Gastrocnemius medialis (tissue), 4 donors: ENCODE measurements at regions not wholly inside any gene's neighbourhood (a gene's known extent, or its start where the extent isn't known, plus 50 kb on each side); places are given as distances from the start of the nearest gene placed in this dataset.

Experiments used
- ATAC-seq, 2 donors: fragments of 150-250 bp; one replicate each; pipeline ENCODE4 v1.9.1; 2016
- DNase-seq, 2 donors: peaks; one replicate each; pipeline ENCODE4 v3.0.0-alpha.2; 2019
- H3K27ac ChIP-seq, 4 donors: fragments of 200-600 bp; sonication (generic); 1 replicate in 1 of 4; 2 replicates in 3 of 4; pipeline ENCODE4 v1.5.1; 2016 to 2018; ENCODE audit warnings: mild to moderate bottlenecking in 2 of 4, moderate library complexity in 1 of 4
- H3K27me3 ChIP-seq, 3 donors: fragments of 200-600 bp; sonication (generic) in 2 of 3; 1 replicate in 1 of 3; 2 replicates in 2 of 3; pipeline versions ENCODE4 v1.5.1 to v1.6.0; 2016 to 2019; ENCODE audit warnings: mild to moderate bottlenecking in 1 of 3, moderate library complexity in 1 of 3
- H3K36me3 ChIP-seq, 2 donors: fragments of 200-600 bp; sonication (generic) in 1 of 2; one replicate each; pipeline ENCODE4 v1.5.1; 2017 to 2018
- H3K4me1 ChIP-seq, 2 donors: fragments of 200-600 bp; sonication (generic) in 1 of 2; one replicate each; pipeline ENCODE4 v1.5.1; 2016 to 2017; ENCODE audit warnings: mild to moderate bottlenecking in 2 of 2
- H3K4me3 ChIP-seq, 4 donors: fragments of 200-600 bp; sonication (generic) in 3 of 4; 1 replicate in 1 of 4; 2 replicates in 3 of 4; pipeline ENCODE4 v1.5.1; 2016 to 2019; ENCODE audit warnings: mild to moderate bottlenecking in 2 of 4
- H3K9me3 ChIP-seq, 3 donors: fragments of 200-600 bp; sonication (generic) in 2 of 3; 1 replicate in 1 of 3; 2 replicates in 2 of 3; pipeline ENCODE4 v1.5.1; 2016 to 2019
- POLR2A ChIP-seq, 2 donors: fragments of 450-650 bp; IDR thresholded peaks; one replicate each; pipeline ENCODE4 v1.6.1; 2017; ENCODE audit warnings: antibody characterized with exemption in 2 of 2, mild to moderate bottlenecking in 2 of 2, moderate library complexity in 2 of 2
- in situ Hi-C, 4 donors: fragments of 200-750 bp; cut with MboI; loops; one replicate each; pipeline versions ENCODE4 v1.15.0 to v1.8.0; 2017; ENCODE audit warnings: low sequenced_read_pairs in 4 of 4
- intact Hi-C: fragments of 100-400 bp; cut with DNase I; formaldehyde crosslinking; loops from one replicate; pipeline ENCODE4 v1.15.1; 2023; ENCODE audit warnings: low total_unique reads
- TF ChIP-seq, protein P1 (sequence below), 5 experiments: fragments of 450-650 bp in 3 of 5; fragments of 200-600 bp in 2 of 5; sonication (generic) in 2 of 5; IDR thresholded peaks in 4 of 5; conservative IDR thresholded peaks in 1 of 5; 1 replicate in 4 of 5; 2 replicates in 1 of 5; pipeline ENCODE4 v1.5.1; 2016 to 2019; ENCODE audit warnings: antibody characterized with exemption in 5 of 5, mild to moderate bottlenecking in 3 of 5, moderate library complexity in 3 of 5

DNA sequence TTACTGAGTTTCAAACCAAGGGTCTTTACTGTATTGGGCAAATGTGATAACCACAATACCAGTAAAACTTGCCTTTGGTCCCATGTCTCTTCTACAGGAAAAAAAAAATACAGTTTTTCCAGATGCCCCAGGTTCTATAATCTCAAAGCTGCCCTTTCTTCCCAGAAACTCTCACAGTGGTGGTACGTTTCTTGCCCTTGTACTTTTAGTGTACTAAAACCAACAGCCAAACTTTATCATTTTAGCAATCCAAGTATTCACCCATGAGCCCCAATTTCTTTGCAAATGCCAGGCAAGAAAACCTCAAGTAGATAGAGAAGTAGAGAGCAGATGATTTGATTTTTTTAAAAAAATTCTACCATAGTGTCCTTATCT lies 157.8 kb downstream of the OR2B2 start:
- TF ChIP-seq POLR2A (IDR thresholded peaks at IDR 0.05) = no peak
- TF ChIP-seq, protein P1, sequence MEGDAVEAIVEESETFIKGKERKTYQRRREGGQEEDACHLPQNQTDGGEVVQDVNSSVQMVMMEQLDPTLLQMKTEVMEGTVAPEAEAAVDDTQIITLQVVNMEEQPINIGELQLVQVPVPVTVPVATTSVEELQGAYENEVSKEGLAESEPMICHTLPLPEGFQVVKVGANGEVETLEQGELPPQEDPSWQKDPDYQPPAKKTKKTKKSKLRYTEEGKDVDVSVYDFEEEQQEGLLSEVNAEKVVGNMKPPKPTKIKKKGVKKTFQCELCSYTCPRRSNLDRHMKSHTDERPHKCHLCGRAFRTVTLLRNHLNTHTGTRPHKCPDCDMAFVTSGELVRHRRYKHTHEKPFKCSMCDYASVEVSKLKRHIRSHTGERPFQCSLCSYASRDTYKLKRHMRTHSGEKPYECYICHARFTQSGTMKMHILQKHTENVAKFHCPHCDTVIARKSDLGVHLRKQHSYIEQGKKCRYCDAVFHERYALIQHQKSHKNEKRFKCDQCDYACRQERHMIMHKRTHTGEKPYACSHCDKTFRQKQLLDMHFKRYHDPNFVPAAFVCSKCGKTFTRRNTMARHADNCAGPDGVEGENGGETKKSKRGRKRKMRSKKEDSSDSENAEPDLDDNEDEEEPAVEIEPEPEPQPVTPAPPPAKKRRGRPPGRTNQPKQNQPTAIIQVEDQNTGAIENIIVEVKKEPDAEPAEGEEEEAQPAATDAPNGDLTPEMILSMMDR (IDR thresholded peaks at IDR 0.05 in 4 of 5, conservative IDR thresholded peaks at IDR 0.05 in 1 of 5) = no peak
- intact Hi-C loops (loop anchor here (5.0 kb wide), 1 partner anchor 138 kb away; a partner anchor contains a TSS), in situ Hi-C loops (loop anchor here in 3 of 4 donors (25.0 kb wide), 2 partner anchors 133 to 242 kb away; a partner anchor contains a TSS)
- Histone ChIP-seq H3K27ac (no peak overlapping the region), H3K9me3 (no peaks in the 10 kb centered on the region), H3K36me3 (no peaks in the 10 kb centered on the region), H3K4me3 (peak overlapping the region; percentile 68 to 79 (median 73)), H3K4me1 (no peaks in the 10 kb centered on the region), H3K27me3 (peaks cover 13 to 26% (median 23%) of the 10 kb centered on the region in 3 donors)
- DNase-seq (no peak), ATAC-seq (no peak)

GRCh38 chr6:27753668-27754407 lies 158.4 kb downstream of the OR2B2 start:
- intact Hi-C loops = loop anchor here (1.0 to 5.0 kb wide), 5 partner anchors 37 to 627 kb away; a partner anchor contains a TSS
- ATAC-seq = no peak

DNA sequence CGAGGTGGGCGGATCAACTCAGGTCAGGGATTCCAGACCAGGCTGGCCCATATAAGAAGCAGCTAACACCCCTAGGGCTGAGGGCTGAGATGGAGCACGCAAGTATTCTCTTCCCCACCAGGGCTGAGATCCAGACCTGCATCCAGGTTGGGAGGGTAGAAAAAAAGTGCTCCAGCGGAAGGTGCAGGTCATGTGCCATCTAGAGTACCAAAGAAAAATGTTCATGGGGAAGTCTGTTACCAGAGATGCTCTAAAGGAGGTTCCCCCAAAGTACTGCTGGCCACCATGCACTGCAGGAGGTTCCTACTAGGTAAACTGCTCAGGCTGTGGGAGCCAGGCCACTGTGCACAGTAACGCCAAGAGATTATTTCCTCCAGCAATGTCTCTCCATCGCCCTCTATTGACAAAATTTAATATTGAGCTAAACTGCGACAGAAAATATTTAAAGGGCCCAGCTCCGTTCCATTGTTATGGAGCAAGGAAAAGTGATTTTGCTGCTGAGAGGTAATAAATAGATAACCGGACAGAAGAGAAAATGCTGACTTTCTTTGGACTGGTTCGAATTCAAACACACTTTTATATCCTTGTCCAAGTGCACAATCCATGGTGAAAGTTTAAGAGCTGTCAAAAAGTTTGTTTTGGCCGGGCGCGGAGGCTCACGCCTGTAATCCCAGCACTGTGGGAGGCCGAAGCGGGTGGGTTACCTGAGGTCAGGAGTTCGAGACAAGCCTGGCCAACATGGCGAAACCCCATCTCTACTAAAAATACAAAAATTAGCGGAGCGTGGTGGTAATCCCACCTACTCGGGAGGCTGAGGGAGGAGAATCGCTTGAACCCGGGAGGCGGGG lies 159.9 kb downstream of the OR2B2 start:
- TF ChIP-seq POLR2A (IDR thresholded peaks at IDR 0.05) = no peak
- TF ChIP-seq, protein P1 (IDR thresholded peaks at IDR 0.05 in 4 of 5, conservative IDR thresholded peaks at IDR 0.05 in 1 of 5) = peak; percentile 41 to 77 (median 60)
- DNase-seq = peak in 1 of 2 donors; percentile 33
- H3K9me3 ChIP-seq = no peaks in the 10 kb centered on the region
- intact Hi-C loops = loop anchor here (1.0 to 5.0 kb wide), 4 partner anchors 140 to 625 kb away; a partner anchor contains a TSS
- no peaks in the 10 kb centered on the region for H3K36me3 ChIP-seq
- H3K27ac ChIP-seq = peak overlapping the region in 3 of 4 donors; percentile 39 to 58 (median 47)
- no peaks in the 10 kb centered on the region for H3K4me1 ChIP-seq
- peak; percentile 85 to 93 for ATAC-seq
- H3K27me3 ChIP-seq = peaks cover 6 to 11% (median 7%) of the 10 kb centered on the region in 3 donors
- H3K4me3 ChIP-seq = peak overlapping the region; percentile 68 to 79 (median 73)
- in situ Hi-C loops = loop anchor here in 3 of 4 donors (25.0 kb wide), 2 partner anchors 135 to 240 kb away; a partner anchor contains a TSS

More at GRCh38 chr6:27753668-27754407, 158.4 kb downstream of the OR2B2 start:
- peak in 1 of 2 donors; percentile 18 for DNase-seq
- no peaks in the 10 kb centered on the region for H3K9me3 ChIP-seq
- TF ChIP-seq, protein P1 (IDR thresholded peaks at IDR 0.05 in 4 of 5, conservative IDR thresholded peaks at IDR 0.05 in 1 of 5) = no peak
- no peak for TF ChIP-seq POLR2A (IDR thresholded peaks at IDR 0.05)
- in situ Hi-C loops = loop anchor here in 3 of 4 donors (25.0 kb wide), 2 partner anchors 133 to 242 kb away; a partner anchor contains a TSS
- H3K27me3 ChIP-seq = peaks cover 13 to 22% (median 21%) of the 10 kb centered on the region in 3 donors
- no peaks in the 10 kb centered on the region for H3K36me3 ChIP-seq
- no peaks in the 10 kb centered on the region for H3K4me1 ChIP-seq
- peak overlapping the region; percentile 68 to 79 (median 73) for H3K4me3 ChIP-seq
- no peak overlapping the region for H3K27ac ChIP-seq

- in situ Hi-C loops (loop anchor here in 1 of 4 donors (10.0 kb wide), 1 partner anchor 234 kb away; no protein-coding TSS in a partner anchor), intact Hi-C loops (no loop called here)
- no peaks in the 10 kb centered on the region for H3K36me3 ChIP-seq
- no peak overlapping the region for H3K27ac ChIP-seq
- no peak overlapping the region for H3K4me3 ChIP-seq
- ATAC-seq = no peak
- no peak for DNase-seq
- no peak for TF ChIP-seq POLR2A (IDR thresholded peaks at IDR 0.05)
- TF ChIP-seq, protein P1 (IDR thresholded peaks at IDR 0.05 in 4 of 5, conservative IDR thresholded peaks at IDR 0.05 in 1 of 5) = no peak
- peaks cover 0 to 22% (median 19%) of the 10 kb centered on the region in 3 donors for H3K27me3 ChIP-seq
- H3K4me1 ChIP-seq = no peaks in the 10 kb centered on the region
- H3K9me3 ChIP-seq = no peaks in the 10 kb centered on the region
Observed at GRCh38 chr6:27748661-27749060, 163.5 kb downstream of the OR2B2 start.
